GM11168 (cell line): ENCODE measurements at regions not wholly inside any gene's neighbourhood (a gene's known extent, or its start where the extent isn't known, plus 50 kb on each side); places are given as distances from the start of the nearest gene placed in this dataset.

Experiments
- in situ Hi-C: fragments of 300-500 bp; cut with MboI; formaldehyde crosslinking; loops from one replicate; pipeline ENCODE4 v1.12.0; 2022; ENCODE audit warnings: low sequenced_read_pairs; ENCODE audit not compliant: unreplicated experiment

DNA sequence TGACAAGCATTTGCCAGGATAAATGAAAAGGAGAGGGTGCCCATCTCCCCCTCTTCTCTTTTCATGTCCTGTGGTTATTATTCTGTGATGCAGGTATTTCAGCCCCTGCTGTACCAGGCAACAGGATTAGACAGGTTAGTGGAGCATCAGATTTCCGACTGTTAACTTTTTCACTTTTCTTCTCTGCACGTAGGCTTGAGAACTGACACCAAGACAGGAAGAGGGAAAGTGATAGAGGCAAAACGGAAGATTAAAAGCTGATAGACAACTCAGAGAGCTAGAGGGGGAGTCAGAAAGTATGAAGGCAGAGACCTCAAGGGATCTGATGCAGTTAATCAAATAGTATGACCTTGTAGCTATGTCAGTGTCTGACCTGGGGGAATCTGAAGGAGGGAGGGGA, 132.8 kb downstream of the SOX9 start:
- in situ Hi-C loops: no loop called here

DNA sequence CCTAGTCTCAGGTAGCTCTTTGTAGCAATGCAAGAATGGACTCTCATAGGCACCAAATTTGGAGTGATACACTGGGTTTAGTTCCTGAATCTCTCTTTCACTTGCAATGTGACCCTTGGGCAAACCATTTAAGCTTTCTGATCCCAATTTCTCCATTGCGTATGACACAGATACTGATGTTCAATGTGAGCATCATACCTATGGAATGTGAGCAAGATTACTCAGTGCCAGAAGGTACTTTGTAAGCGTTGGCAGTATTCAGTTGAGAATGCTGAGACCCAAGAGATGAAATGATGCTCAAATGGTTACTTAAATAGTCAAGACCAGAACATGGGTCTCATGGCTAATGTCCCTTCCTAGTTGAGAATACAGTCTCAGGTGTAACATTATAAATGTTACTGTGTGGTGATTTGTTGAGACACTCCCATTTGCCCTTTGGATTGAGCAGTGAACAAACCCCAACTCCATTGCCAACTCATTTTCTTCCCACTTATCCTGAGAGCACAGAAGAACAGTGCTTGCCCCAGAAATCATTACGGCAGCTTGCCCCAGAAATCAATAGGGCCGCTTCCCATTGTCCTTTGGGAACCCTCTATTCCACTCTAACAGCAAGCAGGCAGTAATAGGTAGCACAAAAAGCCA, 134.1 kb downstream of the SOX9 start:
- in situ Hi-C loops: no loop called here

DNA sequence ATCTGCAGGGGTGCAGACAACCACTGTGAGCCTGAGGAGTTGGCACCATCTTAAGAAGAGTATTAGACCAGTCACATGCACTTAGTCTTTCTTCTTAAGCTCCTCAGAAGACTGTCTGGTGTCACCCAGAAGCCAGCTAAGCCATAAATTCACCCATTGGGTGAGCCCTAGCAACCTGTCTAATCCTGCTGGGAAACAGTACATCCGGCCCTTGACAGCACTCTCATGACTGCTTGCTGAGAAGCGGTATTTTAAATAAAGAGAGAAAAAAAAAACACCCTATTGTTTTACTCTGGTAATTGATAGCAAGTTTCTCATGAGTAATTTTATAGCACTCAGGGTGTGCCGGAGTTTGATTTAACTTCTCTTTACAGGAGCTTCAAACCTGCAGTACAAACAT, 134.7 kb downstream of the SOX9 start:
- in situ Hi-C loops: no loop called here

GRCh38 chr17:72258711-72259110, 137.9 kb downstream of the SOX9 start:
- in situ Hi-C loops: no loop called here

- in situ Hi-C loops: no loop called here
These were observed 139.1 kb downstream of the SOX9 start for GRCh38 chr17:72259922-72260321.

GRCh38 chr17:72262766-72263165, 141.9 kb downstream of the SOX9 start:
- in situ Hi-C loops: no loop called here

DNA sequence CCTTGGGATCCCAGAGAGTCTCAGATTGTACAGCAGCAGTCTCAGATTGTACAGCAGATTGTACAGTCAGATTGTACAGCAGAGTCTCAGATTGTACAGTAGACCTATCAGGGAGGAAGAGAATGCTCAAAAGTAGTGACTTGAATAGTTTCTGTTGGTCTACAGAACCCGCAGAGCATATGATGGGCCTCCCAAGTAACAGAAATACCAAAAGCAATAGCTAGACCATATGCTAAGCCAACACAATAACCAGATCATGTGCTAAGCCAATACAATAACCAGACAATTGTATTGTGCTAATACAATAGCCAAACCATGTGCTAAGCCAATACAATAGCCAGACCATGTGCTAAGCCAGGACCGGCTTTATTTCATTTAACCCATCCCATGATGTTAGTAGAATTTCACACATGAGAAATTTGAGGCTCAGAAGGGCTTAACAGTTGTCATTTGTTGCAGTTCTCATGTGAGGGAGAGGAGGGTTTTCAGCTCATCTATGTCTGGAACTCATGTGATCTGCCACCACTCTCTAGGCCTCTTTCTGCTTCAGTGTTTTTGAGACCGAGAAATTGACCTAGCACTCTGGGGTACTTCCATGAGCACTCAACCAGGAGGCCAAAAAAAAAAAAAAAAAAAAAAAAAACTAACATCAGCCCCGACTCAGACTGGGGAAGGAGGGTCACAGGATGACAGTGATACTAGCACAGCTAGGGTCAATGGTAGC, 144.0 kb downstream of the SOX9 start:
- in situ Hi-C loops: no loop called here

GRCh38 chr17:72266112-72266775, 145.4 kb downstream of the SOX9 start:
- in situ Hi-C loops: no loop called here

DNA sequence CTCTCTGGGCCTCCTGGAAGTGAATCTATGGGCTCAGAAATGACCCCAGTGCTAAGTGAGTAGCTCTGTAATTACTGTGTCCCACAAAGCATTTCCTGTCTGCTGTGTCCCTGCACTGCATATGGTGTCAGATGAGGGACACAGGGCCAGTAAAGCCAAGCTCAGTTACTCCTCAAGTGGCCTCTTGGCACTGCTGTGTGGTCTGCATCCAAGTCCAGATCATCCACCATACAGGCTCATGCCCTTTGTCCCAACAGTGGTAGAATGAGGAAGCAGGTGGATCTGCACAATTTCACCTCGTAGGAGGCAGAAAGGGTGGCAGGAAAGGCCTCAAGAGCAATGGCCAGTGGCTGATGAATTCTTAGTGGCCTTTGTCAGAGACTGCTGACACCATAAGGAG, 146.8 kb downstream of the SOX9 start:
- in situ Hi-C loops: no loop called here

- in situ Hi-C loops: no loop called here
These were observed 147.6 kb downstream of the SOX9 start for GRCh38 chr17:72268431-72268830.

- in situ Hi-C loops: no loop called here
These were observed 149.6 kb downstream of the SOX9 start for GRCh38 chr17:72270273-72270924.

DNA sequence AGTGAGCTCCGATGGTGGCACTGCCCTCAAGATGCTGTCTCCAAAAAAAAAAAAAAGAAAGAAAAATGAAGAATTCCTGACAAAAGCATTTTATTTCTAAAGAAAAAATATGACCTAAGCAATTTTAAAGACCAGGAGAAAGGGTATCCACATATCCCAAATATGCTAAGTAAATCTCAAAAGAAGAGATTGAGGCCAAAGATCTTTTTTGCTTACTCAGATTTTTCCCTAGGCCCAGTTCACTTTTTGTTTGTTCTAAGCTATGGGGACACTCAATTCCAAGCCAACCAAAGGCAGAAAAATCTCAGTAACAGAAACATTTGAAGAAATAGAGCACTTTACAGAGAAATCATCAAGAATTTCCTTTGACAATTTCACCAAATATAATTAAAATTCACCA, 150.8 kb downstream of the SOX9 start:
- in situ Hi-C loops: no loop called here

DNA sequence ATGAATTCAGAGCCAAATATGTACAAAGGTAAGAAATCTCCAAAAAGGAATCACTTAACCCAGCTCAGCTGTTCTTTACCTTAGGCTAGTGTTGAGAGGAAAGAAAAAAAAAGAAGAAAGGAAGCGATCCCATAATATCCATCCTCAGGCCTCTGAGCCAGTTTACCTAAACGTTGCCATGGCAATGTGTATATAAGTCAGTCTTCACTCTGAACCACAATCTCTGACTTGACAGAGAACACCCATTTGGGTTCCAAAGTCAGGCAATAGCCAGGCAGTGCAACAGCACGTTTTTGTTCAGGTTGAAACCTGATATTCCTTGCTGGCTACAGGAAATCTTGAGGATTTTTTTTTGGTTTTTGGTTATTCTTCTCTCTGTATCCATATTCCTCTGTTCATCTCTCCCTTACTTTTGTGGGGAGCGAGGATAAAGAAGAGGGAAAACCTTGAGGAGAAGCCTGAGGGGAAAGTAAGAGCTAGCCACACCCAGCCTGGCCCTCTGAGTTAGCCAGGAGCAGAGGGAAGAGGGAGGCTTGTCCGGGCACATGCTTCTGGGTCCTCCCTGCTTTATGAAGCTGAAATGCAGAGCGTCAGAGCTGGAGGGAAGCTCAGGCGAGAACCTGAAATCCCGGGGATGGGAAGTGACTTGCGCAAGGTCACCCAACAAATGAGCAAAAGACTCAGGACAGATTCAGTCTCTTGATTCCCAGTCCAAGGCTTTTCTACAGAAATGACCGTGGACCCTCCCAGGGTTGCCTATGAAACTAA, 152.7 kb downstream of the SOX9 start:
- in situ Hi-C loops: no loop called here

DNA sequence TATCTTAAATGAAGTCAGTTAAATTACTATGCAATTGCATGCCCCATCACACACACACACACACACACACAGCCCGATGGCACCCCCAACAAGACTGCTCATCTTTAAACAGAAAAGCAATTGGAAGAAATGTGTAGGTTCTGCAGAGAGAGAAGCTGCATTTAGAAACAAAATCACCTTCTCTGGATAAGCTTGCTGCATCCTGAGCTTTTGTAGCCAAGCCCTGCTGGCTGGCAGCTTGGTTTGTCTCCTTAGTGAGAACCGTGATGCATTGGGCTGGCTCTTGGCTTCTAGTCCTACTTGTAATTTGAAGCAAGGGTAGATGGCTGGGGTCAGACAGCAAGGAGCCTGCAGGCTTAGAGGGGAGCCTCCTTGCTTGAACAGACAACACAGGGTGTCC, 153.8 kb downstream of the SOX9 start:
- in situ Hi-C loops: no loop called here

DNA sequence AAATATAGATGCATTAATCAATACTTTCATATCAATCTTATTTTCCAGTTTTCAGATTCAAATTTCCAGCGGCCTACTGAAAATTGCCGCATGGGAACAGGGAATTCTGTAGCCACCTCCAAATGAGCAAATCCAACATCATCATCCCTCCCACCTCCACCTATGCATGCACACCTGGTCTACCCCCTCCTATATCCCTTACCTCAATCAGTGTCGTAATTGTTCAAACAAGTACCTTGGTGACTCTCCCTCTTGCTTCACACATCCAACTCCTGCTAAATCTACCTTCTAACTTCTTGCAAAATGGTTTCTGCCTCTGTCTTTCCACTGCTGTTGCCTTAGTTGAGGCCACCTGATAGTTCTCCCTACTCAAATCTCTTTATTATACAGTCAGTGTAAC, 160.1 kb downstream of the SOX9 start:
- in situ Hi-C loops: no loop called here

- in situ Hi-C loops: no loop called here
These were observed 161.7 kb downstream of the SOX9 start for GRCh38 chr17:72282439-72283029.

DNA sequence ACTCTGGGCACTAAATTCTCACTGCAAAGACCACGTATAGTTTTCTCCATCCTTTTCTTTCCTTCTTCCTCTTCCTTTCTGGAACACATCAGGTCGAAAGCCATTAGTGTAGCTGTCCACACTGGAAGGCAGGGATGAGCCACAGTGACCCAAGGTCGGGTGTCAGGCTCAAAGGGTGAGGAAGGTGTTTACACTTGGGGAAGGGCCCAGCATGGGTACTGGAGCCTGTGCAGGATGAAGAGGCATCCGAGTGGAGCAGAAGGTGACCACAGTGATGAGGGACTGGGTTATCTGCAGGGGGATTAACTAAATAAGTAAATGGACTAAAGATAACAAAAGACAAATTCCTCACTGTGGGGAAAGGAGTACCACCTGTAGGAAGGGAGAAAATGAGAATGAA, 164.0 kb downstream of the SOX9 start:
- in situ Hi-C loops: no loop called here

GRCh38 chr17:72287586-72287985, 166.8 kb downstream of the SOX9 start:
- in situ Hi-C loops: no loop called here

- in situ Hi-C loops: no loop called here
These were observed 173.7 kb downstream of the SOX9 start for GRCh38 chr17:72294487-72294893.

DNA sequence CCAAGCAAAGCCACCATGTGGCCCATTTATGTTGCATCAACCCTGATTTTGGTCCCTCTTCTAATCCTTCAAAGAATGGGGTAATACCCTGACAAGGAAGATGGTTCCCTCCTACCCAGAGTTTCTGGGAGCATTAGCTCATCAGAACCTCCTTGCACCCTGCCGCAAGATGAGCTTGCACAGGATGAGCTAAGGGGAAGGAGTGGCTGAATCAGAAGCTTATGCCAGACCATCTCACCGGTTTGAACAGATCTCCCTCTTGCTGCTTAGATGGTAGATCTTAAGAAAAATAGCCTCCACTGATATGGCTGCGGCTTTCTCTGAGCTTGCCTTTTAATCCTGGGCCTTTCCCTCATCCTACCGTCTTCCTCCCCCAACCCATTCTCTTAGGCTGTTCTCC, 175.1 kb downstream of the SOX9 start:
- in situ Hi-C loops: no loop called here
